GM21529 (cell line): ENCODE measurements at regions not wholly inside any gene's neighbourhood (a gene's known extent, or its start where the extent isn't known, plus 50 kb on each side); places are given as distances from the start of the nearest gene placed in this dataset.
"Not testable (repeated sequence)": the region's sequence is repeated elsewhere in the genome, so short reads cannot be mapped to it uniquely, and the experiment has no call there.

Experiments
- ATAC-seq: cut with Tn5 transposase; IDR thresholded peaks from one replicate; pipeline ENCODE4 v1.9.1; 2021; ENCODE audit not compliant: unreplicated experiment

GRCh38 chr3:77707281-77707680, 667.4 kb downstream of the ROBO2 start:
- no peak for ATAC-seq

- no peak for ATAC-seq
These were observed 669.3 kb downstream of the ROBO2 start for GRCh38 chr3:77709155-77709554.

GRCh38 chr3:77718311-77718710, 678.4 kb downstream of the ROBO2 start:
- ATAC-seq = no peak

- no peak for ATAC-seq
These were observed 680.6 kb downstream of the ROBO2 start for GRCh38 chr3:77720460-77720971.

GRCh38 chr3:77726517-77726916, 686.6 kb downstream of the ROBO2 start:
- no peak for ATAC-seq

- no peak for ATAC-seq
These were observed 706.1 kb downstream of the ROBO2 start for GRCh38 chr3:77746048-77746447.

GRCh38 chr3:77746892-77747291, 707.0 kb downstream of the ROBO2 start:
- no peak for ATAC-seq

GRCh38 chr3:77756397-77756975, 716.6 kb downstream of the ROBO2 start:
- ATAC-seq = not testable (repeated sequence)

- ATAC-seq = no peak
These were observed 732.6 kb downstream of the ROBO2 start for GRCh38 chr3:77772459-77772858.

GRCh38 chr3:77773084-77773483, 733.2 kb downstream of the ROBO2 start:
- ATAC-seq = no peak

GRCh38 chr3:77780278-77780996, 740.5 kb downstream of the ROBO2 start:
- no peak for ATAC-seq

GRCh38 chr3:77786216-77786615, 746.3 kb downstream of the ROBO2 start:
- no peak for ATAC-seq

- ATAC-seq = no peak
These were observed 755.1 kb downstream of the ROBO2 start for GRCh38 chr3:77795013-77795412.

- no peak for ATAC-seq
These were observed 759.4 kb downstream of the ROBO2 start for GRCh38 chr3:77799278-77799677.

- ATAC-seq = no peak
These were observed 761.0 kb downstream of the ROBO2 start for GRCh38 chr3:77800893-77801292.

- no peak for ATAC-seq
These were observed 767.4 kb downstream of the ROBO2 start for GRCh38 chr3:77807312-77807711.

- no peak for ATAC-seq
These were observed 774.9 kb downstream of the ROBO2 start for GRCh38 chr3:77814845-77815244.

- no peak for ATAC-seq
These were observed 775.6 kb downstream of the ROBO2 start for GRCh38 chr3:77815467-77815866.

- no peak for ATAC-seq
These were observed 776.5 kb downstream of the ROBO2 start for GRCh38 chr3:77816366-77816765.

GRCh38 chr3:77825001-77825827, 785.3 kb downstream of the ROBO2 start:
- no peak for ATAC-seq

GRCh38 chr3:77835921-77836320, 796.0 kb downstream of the ROBO2 start:
- ATAC-seq = no peak
